GM23338 (cell line): ENCODE measurements at regions not wholly inside any gene's neighbourhood (a gene's known extent, or its start where the extent isn't known, plus 50 kb on each side); places are given as distances from the start of the nearest gene placed in this dataset.

ENCODE experiments used
- ATAC-seq: fragments of 200-7000 bp; cut with Tn5 transposase; 3 replicates; pipeline ENCODE4 v1.9.1; 2020
- DNase-seq: peaks from one replicate; pipeline ENCODE4 v3.0.0-alpha.2; 2015; ENCODE audit warnings: low spot score
- H2AFZ ChIP-seq: fragments of 200-600 bp; sonication (generic); 2 replicates; pipeline ENCODE4 v1.8.0; 2016; ENCODE audit warnings: antibody characterized with exemption, mild to moderate bottlenecking, moderate library complexity
- H3F3A ChIP-seq: fragments of 200-600 bp; sonication (generic); replicated peaks from 2 replicates; pipeline ENCODE4 v1.8.0; 2017; ENCODE audit warnings: antibody characterized with exemption, mixed run types, low read depth
- H3K27ac ChIP-seq: fragments of 200-600 bp; sonication (generic); 2 replicates; pipeline ENCODE4 v1.6.1; 2016; ENCODE audit warnings: low read depth
- H3K27me3 ChIP-seq: fragments of 200-600 bp; sonication (generic); 2 replicates; pipeline ENCODE4 v1.8.0; 2016; ENCODE audit warnings: mild to moderate bottlenecking, mixed run types, moderate library complexity; ENCODE audit not compliant: insufficient read depth
- H3K36me3 ChIP-seq: fragments of 200-600 bp; sonication (generic); 2 replicates; pipeline ENCODE4 v1.8.0; 2016; ENCODE audit warnings: mild to moderate bottlenecking; ENCODE audit not compliant: insufficient read depth
- H3K4me1 ChIP-seq: fragments of 200-600 bp; sonication (generic); 2 replicates; pipeline ENCODE4 v1.8.0; 2016; ENCODE audit warnings: mild to moderate bottlenecking, moderate library complexity; ENCODE audit not compliant: insufficient read depth
- H3K4me2 ChIP-seq: fragments of 200-600 bp; sonication (generic); 2 replicates; pipeline ENCODE4 v1.7.1; 2017; ENCODE audit warnings: mixed run types
- H3K4me3 ChIP-seq: fragments of 200-600 bp; sonication (generic); 2 replicates; pipeline ENCODE4 v1.6.1; 2016; ENCODE audit warnings: mixed run types
- H3K79me2 ChIP-seq: fragments of 200-600 bp; sonication (generic); replicated peaks from 2 replicates; pipeline ENCODE4 v1.8.0; 2017; ENCODE audit warnings: mild to moderate bottlenecking; ENCODE audit not compliant: insufficient read depth
- H3K9me2 ChIP-seq: fragments of 200-600 bp; sonication (generic); 2 replicates; pipeline ENCODE4 v1.8.0; 2017; ENCODE audit not compliant: insufficient read depth
- H4K20me1 ChIP-seq: fragments of 200-600 bp; sonication (generic); replicated peaks from 2 replicates; pipeline ENCODE4 v1.8.0; 2017; ENCODE audit warnings: mild to moderate bottlenecking; ENCODE audit not compliant: insufficient read depth
- H3K27ac Mint-ChIP-seq: 2 replicates; pipeline ENCODE4 v1.8.0; 2020; ENCODE audit warnings: inconsistent platforms, mild to moderate bottlenecking, moderate library complexity, mixed read lengths
- H3K27me3 Mint-ChIP-seq: 3 replicates; pipeline ENCODE4 v1.8.0; 2022; ENCODE audit warnings: low read depth, mild to moderate bottlenecking, moderate library complexity, mixed read lengths, inconsistent platforms; ENCODE audit not compliant: insufficient read depth, poor library complexity
- H3K36me3 Mint-ChIP-seq: 3 replicates; pipeline ENCODE4 v1.8.0; 2021; ENCODE audit warnings: low read depth, mild to moderate bottlenecking, inconsistent platforms, moderate library complexity, mixed read lengths
- H3K4me1 Mint-ChIP-seq: 3 replicates; pipeline ENCODE4 v1.8.0; 2020; ENCODE audit warnings: mild to moderate bottlenecking, inconsistent platforms, mixed read lengths
- H3K4me3 Mint-ChIP-seq: 3 replicates; pipeline ENCODE4 v1.8.0; 2021; ENCODE audit warnings: moderate library complexity, mild to moderate bottlenecking, inconsistent platforms, mixed read lengths
- H3K9me3 Mint-ChIP-seq: 3 replicates; pipeline ENCODE4 v1.8.0; 2020; ENCODE audit warnings: moderate library complexity, mild to moderate bottlenecking, inconsistent platforms, mixed read lengths
- CTCF ChIP-seq, 2 experiments: fragments of 200-600 bp in 1 of 2; sonication (generic) in 1 of 2; conservative IDR thresholded peaks; 2 replicates each; pipeline versions ENCODE4 v1.5.1 to v1.6.1; 2016 to 2017; ENCODE audit warnings: antibody characterized with exemption in 2 of 2, low read depth in 2 of 2, mild to moderate bottlenecking in 2 of 2, moderate library complexity in 1 of 2
- ETS1 ChIP-seq: IDR thresholded peaks from 2 replicates; pipeline ENCODE4 v1.6.1; 2016; ENCODE audit warnings: antibody characterized with exemption
- EZH2 ChIP-seq: fragments of 200-600 bp; sonication (generic); IDR thresholded peaks from one replicate; pipeline ENCODE4 v1.8.0; 2017; ENCODE audit warnings: antibody characterized with exemption, mild to moderate bottlenecking, low read depth; ENCODE audit not compliant: unreplicated experiment
- EZH2phosphoT487 ChIP-seq: fragments of 200-600 bp; sonication (generic); IDR thresholded peaks from one replicate; pipeline ENCODE4 v1.8.1; 2018; ENCODE audit warnings: antibody characterized with exemption; ENCODE audit not compliant: unreplicated experiment
- JUNB ChIP-seq: IDR thresholded peaks from one replicate; pipeline ENCODE4 v1.6.1; 2016; ENCODE audit warnings: antibody characterized with exemption; ENCODE audit not compliant: unreplicated experiment
- ZNF114 ChIP-seq: fragments of 250-450 bp; sonication (Bioruptor Pico); IDR thresholded peaks from 2 replicates; pipeline ENCODE4 v1.5.0; 2020; ENCODE audit warnings: mild to moderate bottlenecking, moderate library complexity
- ZNF331 ChIP-seq: fragments of 250-450 bp; sonication (Bioruptor Pico); IDR thresholded peaks from 2 replicates; pipeline ENCODE4 v1.5.0; 2020; ENCODE audit warnings: low read depth, mild to moderate bottlenecking, moderate library complexity

DNA sequence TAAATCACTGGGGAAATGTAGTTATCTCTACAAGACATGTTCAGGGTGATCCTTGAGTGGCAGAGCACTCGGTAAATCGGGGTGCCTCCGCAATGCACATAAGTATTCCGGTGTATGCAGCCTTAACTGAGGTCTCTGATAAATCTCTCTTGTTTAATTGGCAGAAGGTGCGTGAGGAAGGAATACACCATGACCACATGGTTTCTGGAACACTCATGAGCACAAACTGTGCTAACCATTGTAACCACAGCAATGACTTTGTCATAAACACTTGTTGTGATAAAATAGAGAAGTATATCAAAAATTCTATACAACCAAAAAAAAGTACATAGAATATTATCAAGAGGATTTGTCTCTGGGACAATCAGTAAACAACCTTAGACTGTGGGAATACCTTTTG, 146.8 kb upstream of the DIO2 start (continued):
- no peak for TF ChIP-seq EZH2
- no peak for TF ChIP-seq JUNB
- no peak for TF ChIP-seq ZNF331
- no peak for TF ChIP-seq ZNF114
- no peak for TF ChIP-seq ETS1

DNA sequence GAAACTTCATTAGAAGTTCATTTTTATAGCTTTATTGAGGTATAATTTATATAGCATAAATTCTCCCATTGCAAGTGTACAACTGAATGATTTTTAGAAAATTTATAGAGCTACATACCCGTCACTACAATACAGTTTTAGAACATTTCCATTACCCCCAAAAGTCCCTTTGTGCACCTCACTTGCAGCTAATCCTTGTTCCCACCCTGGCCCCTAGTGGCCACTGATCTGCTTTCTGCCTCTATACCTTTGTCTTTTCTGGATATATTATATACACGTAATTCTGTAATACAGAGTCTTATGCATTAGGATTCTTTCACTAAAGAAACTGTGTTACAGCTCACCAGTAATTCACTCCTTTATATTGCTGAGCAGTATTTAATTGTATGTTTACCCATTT, 145.1 kb upstream of the DIO2 start:
- Mint-ChIP-seq H3K36me3 (no peaks in the 10 kb centered on the region), H3K4me1 (no peaks in the 10 kb centered on the region), H3K4me3 (no peak overlapping the region), H3K9me3 (no peaks in the 10 kb centered on the region), H3K27me3 (no peaks in the 10 kb centered on the region), H3K27ac (no peak overlapping the region)
- DNase-seq: peak; percentile 56
- Histone ChIP-seq H3K4me1 (no peaks in the 10 kb centered on the region), H3K27me3 (no peaks in the 10 kb centered on the region), H3K36me3 (no peaks in the 10 kb centered on the region), H3K4me2 (no peak overlapping the region), H3K27ac (no peak overlapping the region), H4K20me1 (no peaks in the 10 kb centered on the region), H2AFZ (no peak overlapping the region), H3K4me3 (no peak overlapping the region), H3K9me2 (no peaks in the 10 kb centered on the region), H3K79me2 (no peaks in the 10 kb centered on the region), H3F3A (no peaks in the 10 kb centered on the region)
- peak; percentile 74 for ATAC-seq
- TF ChIP-seq ZNF114: no peak
- TF ChIP-seq CTCF (conservative IDR thresholded peaks at IDR 0.05; ENCODE audit: low read depth in 2 of 2): peak; percentile 72 to 73

GRCh38 chr14:80354860-80355581, 143.7 kb upstream of the DIO2 start:
- Histone ChIP-seq H3K36me3 (no peaks in the 10 kb centered on the region), H3K4me1 (no peaks in the 10 kb centered on the region), H3K9me2 (no peaks in the 10 kb centered on the region), H3K4me2 (no peak overlapping the region), H3K79me2 (no peaks in the 10 kb centered on the region), H2AFZ (no peak overlapping the region), H3F3A (no peaks in the 10 kb centered on the region), H3K4me3 (no peak overlapping the region), H3K27ac (no peak overlapping the region), H3K27me3 (no peaks in the 10 kb centered on the region), H4K20me1 (no peaks in the 10 kb centered on the region)
- no peak for TF ChIP-seq EZH2phosphoT487
- DNase-seq (no peak), ATAC-seq (no peak)
- Mint-ChIP-seq H3K27ac (no peak overlapping the region), H3K27me3 (no peaks in the 10 kb centered on the region), H3K36me3 (no peaks in the 10 kb centered on the region), H3K9me3 (no peaks in the 10 kb centered on the region), H3K4me1 (no peaks in the 10 kb centered on the region), H3K4me3 (no peak overlapping the region)
